ENCODE measurements at regions not wholly inside any gene's neighbourhood (a gene's known extent, or its start where the extent isn't known, plus 50 kb on each side); places are given as distances from the start of the nearest gene placed in this dataset.

GRCh38 chr3:165624761-165625160 is 212.5 kb downstream of the BCHE start:
- Histone ChIP-seq H3K27ac (no peak overlapping the region), H3K36me3 (no peaks in the 10 kb centered on the region), H3K4me1 (no peaks in the 10 kb centered on the region), H3K9me3 (peaks cover 0 to 5% of the 10 kb centered on the region in 2 donors), H3K27me3 (no peaks in the 10 kb centered on the region), H3K4me3 (no peak overlapping the region)
- intact Hi-C loops (cut with DNase I) = no loop called here
- DNase-seq (ENCODE audit: low spot score in 2 of 2) = no peak
- no peak for TF ChIP-seq CTCF (IDR thresholded peaks at IDR 0.05)

- H3K4me3 ChIP-seq = no peak overlapping the region
- TF ChIP-seq CTCF (IDR thresholded peaks at IDR 0.05) = no peak
- intact Hi-C loops (cut with DNase I) = no loop called here
Observed at GRCh38 chr3:165622356-165622755, 214.9 kb downstream of the BCHE start.

GRCh38 chr3:165619069-165619468 is 218.2 kb downstream of the BCHE start:
- Histone ChIP-seq H3K27ac (no peak overlapping the region), H3K9me3 (peaks cover 0 to 5% of the 10 kb centered on the region in 2 donors), H3K4me1 (no peaks in the 10 kb centered on the region), H3K27me3 (no peaks in the 10 kb centered on the region), H3K4me3 (no peak overlapping the region), H3K36me3 (no peaks in the 10 kb centered on the region)
- intact Hi-C loops (cut with DNase I) = no loop called here
- no peak for TF ChIP-seq CTCF (IDR thresholded peaks at IDR 0.05)
- DNase-seq (ENCODE audit: low spot score in 2 of 2) = no peak

More at GRCh38 chr3:165622356-165622755, 214.9 kb downstream of the BCHE start:
- Histone ChIP-seq H3K4me1 (no peaks in the 10 kb centered on the region), H3K9me3 (peaks cover 0 to 5% of the 10 kb centered on the region in 2 donors), H3K36me3 (no peaks in the 10 kb centered on the region), H3K27ac (no peak overlapping the region), H3K27me3 (no peaks in the 10 kb centered on the region)
- no peak for DNase-seq (ENCODE audit: low spot score in 2 of 2)

GRCh38 chr3:165617134-165617533 is 220.1 kb downstream of the BCHE start:
- H3K4me1 ChIP-seq = no peaks in the 10 kb centered on the region
- intact Hi-C loops (cut with DNase I) = no loop called here
- H3K27ac ChIP-seq = no peak overlapping the region

GRCh38 chr3:165614337-165614736 is 222.9 kb downstream of the BCHE start:
- intact Hi-C loops (cut with DNase I) = no loop called here
- Histone ChIP-seq H3K4me3 (no peak overlapping the region), H3K27ac (no peak overlapping the region), H3K4me1 (no peaks in the 10 kb centered on the region), H3K27me3 (no peaks in the 10 kb centered on the region), H3K36me3 (no peaks in the 10 kb centered on the region), H3K9me3 (no peaks in the 10 kb centered on the region)
- DNase-seq (ENCODE audit: low spot score in 2 of 2) = no peak
- TF ChIP-seq CTCF (IDR thresholded peaks at IDR 0.05) = no peak

More at GRCh38 chr3:165617134-165617533, 220.1 kb downstream of the BCHE start:
- Histone ChIP-seq H3K27me3 (no peaks in the 10 kb centered on the region), H3K9me3 (peaks cover 0 to 1% of the 10 kb centered on the region in 2 donors), H3K36me3 (no peaks in the 10 kb centered on the region), H3K4me3 (no peak overlapping the region)
- DNase-seq (ENCODE audit: low spot score in 2 of 2) = no peak
- no peak for TF ChIP-seq CTCF (IDR thresholded peaks at IDR 0.05)

- no peak overlapping the region for H3K27ac ChIP-seq
- no peaks in the 10 kb centered on the region for H3K36me3 ChIP-seq
- H3K27me3 ChIP-seq = no peaks in the 10 kb centered on the region
- intact Hi-C loops (cut with DNase I) = no loop called here
- no peaks in the 10 kb centered on the region for H3K9me3 ChIP-seq
- H3K4me1 ChIP-seq = no peaks in the 10 kb centered on the region
- H3K4me3 ChIP-seq = no peak overlapping the region
- no peak for DNase-seq (ENCODE audit: low spot score in 2 of 2)
- no peak for TF ChIP-seq CTCF (IDR thresholded peaks at IDR 0.05)
Observed at GRCh38 chr3:165613014-165613413, 224.2 kb downstream of the BCHE start.

Data from ascending aorta (tissue), 2 donors.